ENCODE measurements at regions not wholly inside any gene's neighbourhood (a gene's known extent, or its start where the extent isn't known, plus 50 kb on each side); places are given as distances from the start of the nearest gene placed in this dataset.
"Not testable (repeated sequence)": the region's sequence is repeated elsewhere in the genome, so short reads cannot be mapped to it uniquely, and the experiment has no call there.

DNA sequence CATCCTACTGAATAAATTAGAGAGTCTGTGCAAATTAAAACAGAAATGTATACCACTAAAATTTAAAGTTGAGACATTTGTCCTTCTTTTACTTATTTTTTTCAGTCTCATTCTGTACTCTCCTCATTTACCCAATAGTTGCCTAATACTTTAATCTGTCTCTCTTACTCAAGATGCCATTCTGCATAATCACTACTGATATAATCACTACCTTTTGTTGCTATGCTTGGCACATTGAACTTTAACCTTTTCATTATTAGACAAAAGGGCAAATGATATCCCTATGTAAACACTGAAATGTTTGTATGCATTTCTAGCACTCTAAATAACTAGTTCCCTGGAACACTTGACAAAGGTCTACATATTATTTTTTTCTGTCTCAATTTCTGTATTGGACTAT, 1108.3 kb upstream of the FLRT2 start:
- DNase-seq (ENCODE audit: low read depth): no peak

DNA sequence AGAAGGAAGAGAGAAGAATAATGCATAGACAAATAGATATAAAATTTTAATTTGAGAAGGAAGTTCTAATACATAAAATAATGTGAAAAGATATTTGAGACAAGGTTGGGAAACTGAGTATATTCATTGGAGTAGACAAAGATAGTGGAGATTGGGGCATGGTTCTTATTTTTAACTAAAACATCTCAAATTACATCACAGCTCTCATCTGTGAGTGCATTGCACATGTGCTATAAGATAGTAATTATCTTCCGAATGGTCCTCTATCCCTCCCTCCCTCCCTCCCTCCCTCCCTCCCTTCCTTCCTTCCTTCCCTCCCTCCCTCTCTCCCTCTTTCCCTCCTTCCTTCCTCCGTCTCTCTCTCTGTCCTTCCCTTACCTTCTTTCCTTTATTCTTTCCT, 1104.0 kb upstream of the FLRT2 start:
- no peak for DNase-seq (ENCODE audit: low read depth)

DNA sequence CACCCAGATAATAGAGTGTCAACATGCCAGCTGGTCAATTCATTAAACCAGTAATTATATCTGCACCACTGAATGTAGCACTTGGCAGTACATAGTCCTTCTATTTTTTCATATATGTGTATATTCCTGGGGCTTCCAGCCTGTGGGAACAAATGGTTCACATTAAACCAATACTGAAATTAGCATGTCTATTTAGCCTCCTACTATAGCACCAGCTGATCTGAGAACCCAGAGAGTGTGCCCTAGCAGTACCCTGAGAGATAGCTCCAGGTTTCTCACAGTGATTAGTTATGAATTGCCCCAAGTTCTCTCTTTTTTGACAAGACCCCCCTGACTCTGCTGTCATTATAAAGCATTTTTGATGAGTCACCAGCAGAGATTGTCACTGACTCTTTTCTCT, 1097.3 kb upstream of the FLRT2 start:
- no peak for DNase-seq (ENCODE audit: low read depth)

DNA sequence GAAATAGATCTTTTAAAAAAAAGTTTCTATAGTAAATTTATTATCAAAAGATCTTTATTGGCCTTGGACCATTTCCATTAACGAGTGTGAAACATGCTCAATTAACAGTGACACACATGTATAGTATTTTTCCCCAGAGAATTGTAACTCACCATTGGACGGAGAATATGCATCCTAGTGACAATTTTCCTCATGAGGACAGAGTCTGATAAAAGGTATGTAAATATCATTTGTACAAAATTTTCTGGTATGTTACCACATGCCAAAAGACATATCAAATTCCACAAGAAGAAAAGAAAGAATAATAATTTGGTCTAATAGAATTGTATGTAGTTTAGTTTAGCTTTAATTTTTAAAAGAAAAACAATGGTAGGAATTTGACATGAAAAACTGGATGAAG, 1096.0 kb upstream of the FLRT2 start:
- DNase-seq (ENCODE audit: low read depth): no peak

DNA sequence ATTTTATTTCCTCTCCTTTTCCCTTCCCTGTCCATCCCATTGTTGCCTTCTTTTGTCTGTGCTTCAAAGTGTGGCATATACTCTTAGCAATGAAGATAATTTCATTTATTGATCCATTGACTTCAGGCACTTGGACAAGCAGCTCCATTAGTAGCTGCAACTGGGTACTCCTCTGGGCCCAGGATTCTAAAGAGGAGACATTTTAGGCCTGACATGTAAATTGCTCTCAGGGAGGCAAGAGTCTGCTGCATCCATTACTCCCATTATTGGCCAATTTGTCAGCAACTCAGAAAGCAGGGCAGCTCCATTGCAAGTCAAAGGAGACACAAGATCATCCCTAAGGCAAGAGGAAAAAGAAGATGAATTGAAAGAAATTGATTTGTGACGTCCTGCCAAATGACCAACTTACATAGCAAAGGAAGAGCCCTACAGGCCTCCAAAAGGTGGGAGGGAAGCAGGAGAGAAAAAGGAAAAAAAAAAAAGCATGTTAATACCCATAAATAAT, 1094.1 kb upstream of the FLRT2 start:
- DNase-seq (ENCODE audit: low read depth): no peak

DNA sequence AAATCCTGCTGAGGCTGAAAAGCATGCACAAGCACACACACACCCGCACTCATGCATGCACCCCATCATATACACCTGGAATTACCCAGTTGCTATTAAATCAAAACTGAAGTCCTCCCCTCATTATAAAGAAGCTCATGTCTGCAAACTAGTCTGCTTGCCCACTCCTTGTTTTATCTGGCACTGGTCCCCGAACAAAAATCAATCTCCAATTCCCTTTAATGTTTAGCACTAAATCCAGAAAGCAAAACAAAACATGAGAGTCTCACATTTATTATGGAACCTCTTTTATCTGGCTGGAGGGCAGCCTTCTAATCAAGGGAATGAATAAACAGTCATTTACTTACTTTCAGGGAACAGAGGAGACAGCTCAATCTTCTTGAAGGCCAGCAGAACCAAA, 1093.4 kb upstream of the FLRT2 start:
- no peak for DNase-seq (ENCODE audit: low read depth)

DNA sequence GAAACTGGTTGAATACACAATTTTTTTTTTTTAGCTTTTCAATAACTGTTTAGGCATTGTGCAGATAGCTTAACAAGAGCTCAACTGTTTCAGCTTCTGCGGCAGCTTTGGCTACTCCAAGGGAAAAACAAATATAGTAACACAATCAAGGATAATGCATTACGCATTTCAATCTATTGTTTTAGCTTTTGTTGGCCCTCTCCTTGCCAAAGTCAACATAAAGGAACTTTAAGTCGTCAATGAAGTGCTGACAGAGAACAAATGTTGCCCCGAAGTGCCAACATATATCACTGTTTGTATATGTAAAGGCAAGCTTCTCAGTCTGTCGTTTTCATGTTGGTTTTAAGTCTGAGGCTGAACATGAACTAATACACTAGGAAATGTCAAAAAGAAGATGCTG, 1087.4 kb upstream of the FLRT2 start:
- no peak for DNase-seq (ENCODE audit: low read depth)

DNA sequence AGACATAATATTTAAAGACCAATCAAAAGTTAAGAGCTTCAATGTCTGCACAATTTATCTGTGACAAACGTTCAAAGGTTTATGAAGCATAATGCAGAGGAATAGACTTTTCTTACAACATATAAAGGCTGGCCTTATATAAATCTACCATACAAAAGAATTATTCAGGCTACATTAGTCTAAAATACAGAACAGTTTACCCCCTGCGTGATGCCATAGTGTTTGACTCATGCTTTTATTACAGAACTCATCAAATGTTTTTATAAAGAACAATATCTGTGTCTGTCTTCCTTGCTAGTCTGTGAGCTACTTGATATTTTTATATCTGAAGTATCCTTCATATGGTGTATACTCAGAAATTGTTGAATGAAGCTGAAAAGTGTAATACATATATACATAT, 1084.5 kb upstream of the FLRT2 start:
- DNase-seq (ENCODE audit: low read depth): no peak

DNA sequence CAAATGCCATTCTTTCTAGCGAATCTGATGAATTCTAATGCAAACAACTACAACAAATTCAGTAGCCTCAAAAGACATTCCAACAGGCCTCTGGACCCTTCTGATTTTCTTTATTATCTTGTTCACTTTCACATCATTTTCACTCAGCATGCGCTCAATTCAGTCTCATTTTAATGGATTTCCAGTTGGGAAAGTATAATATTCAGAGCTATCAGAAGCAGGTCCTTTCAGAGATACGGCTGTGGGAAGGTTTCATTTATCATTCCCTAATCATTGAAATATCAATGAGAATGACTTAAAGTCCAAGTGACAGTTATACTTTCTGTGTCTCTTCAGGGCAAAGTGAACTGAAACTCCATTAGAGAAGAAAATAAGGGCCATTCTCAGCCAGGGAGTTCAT, 1083.7 kb upstream of the FLRT2 start:
- DNase-seq (ENCODE audit: low read depth): no peak

DNA sequence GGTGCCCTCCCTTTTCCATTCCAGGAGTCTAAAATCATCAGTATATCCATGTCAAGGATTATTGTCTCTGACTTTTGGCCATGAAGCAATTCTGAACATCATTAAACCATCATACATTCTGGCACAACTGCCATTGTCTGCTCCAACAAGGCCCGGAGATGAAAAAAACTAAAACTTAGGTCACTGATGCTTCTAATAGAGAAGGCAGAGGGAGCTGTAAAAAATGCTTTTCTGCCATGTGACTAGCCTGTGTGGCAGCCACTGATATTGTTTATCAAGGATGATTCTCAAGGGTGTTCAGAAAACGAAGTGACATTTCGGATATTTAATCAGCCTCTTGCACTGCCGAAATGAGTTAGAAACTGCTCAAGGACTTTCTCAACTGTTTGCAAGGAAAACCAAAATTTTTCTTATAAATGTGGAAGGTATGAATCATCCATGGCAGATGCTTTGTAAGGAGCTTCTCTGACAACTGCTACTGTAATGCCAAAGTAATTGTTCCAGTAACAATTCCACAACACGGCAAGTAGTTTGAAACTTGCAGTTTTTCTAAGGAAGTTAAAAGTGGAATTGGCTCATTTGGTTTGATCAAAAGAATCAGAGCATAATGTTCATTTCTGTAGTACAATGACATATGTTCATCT, 1076.5 kb upstream of the FLRT2 start:
- DNase-seq (ENCODE audit: low read depth): no peak

DNA sequence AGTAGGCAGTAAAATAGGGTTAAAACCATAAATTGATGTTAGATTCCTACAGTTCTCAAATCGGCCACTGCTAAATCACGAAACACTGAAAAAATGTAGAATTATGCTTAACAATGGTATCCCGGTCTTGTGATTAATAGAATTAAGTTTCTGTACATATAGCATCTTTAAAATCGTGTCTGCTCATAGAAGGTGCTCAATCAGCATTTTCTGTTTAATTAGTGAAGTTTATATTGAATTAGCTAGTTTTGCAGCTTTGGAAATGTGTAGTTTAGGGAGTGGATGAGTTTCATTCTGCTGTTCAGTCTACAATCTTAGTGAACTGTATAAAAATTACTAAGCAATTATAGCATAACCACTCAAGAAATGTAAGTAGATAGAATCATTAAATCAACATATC, 1075.8 kb upstream of the FLRT2 start:
- DNase-seq (ENCODE audit: low read depth): no peak

DNA sequence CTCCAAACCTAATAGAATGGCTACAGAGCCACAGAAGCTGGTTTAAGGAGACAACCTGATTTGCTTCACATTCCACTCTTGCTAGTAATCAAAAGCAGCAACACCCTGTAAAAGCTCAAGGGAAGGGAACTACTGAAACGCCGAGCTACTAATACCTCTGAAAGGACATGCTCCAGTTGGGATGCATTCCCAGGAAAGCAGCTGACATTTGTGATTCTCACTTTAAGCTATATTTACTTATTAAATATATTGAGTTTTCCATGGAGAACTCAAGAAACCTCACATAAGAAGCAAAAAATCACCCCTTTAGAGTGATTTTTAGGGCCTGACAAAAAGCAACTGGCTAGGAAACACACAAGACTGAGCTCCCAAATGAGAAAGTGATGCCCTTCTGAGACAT, 1073.0 kb upstream of the FLRT2 start:
- no peak for DNase-seq (ENCODE audit: low read depth)

DNA sequence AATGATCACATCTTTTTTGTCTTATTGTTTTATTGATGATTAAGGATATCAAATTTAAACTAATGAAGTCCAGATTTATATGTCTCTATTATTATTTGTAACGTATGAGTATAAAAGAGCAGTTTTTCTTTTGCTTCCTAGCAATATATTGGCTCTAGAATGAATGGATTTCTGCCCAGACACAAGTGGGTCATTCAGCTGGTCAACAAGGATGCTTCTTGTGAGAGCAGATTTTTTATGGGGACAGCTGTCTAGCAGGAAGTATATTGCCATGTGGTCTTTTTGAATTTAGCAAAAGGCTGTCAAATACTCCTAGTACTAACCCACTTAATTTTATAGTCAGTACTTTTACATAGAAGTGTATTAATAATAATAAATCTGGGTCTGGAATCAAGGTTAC, 1071.1 kb upstream of the FLRT2 start:
- no peak for DNase-seq (ENCODE audit: low read depth)

DNA sequence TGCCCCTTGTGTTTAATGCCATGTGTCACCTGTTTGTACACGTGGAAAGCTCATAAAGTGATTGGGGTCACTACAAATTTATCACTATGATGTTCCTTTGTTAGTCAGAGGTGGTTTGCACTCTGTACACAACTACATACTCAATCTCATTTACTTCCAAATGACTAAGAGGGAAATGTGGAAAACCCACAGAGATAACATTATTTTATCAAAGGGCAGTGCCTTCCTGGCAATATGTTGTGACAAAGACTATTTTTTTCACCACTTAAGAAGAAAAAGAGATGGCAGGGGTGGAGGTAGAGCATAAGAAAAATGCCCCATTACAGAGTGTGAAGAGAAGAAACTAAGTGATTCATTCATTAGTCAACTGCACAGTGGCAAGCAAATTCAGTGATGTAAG, 1064.1 kb upstream of the FLRT2 start:
- DNase-seq (ENCODE audit: low read depth): no peak

DNA sequence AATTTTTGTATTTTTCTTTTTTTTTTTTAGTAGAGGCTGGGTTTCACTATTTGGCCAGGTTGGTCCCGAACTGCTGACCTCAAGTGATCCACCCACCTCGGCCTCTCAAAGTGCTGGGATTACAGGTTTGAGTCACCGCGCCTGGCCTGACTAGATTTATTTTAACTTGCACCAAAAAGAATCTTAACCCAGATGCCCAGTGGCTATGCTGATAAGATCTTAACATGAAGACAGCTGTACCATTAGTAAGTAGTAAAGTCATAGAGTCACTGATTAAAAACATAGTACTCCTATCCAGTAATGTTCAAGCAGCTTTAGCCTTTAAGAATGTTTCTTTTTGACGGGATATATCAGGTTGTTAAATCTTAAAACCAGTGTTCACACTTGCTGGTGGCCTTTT, 1061.8 kb upstream of the FLRT2 start:
- no peak for DNase-seq (ENCODE audit: low read depth)

DNA sequence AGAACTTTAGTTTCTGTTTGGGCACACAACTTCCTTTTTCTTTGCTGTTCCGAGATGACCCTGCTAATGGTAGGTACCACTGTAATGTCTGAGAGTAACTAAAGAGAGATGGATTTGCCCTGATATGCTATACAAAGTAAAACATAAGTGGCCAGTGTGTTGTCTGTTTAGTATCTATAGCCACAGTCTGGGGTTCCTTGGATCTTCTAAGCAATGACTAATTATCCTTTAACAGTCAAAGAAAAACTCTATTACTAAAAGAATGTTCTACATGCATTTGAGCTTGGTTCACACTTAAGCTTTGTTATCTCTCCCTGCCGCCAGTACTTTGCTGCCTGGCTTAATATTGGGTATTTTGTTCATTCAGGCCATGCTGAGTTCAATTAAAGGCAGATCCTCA, 1051.9 kb upstream of the FLRT2 start:
- DNase-seq (ENCODE audit: low read depth): no peak

DNA sequence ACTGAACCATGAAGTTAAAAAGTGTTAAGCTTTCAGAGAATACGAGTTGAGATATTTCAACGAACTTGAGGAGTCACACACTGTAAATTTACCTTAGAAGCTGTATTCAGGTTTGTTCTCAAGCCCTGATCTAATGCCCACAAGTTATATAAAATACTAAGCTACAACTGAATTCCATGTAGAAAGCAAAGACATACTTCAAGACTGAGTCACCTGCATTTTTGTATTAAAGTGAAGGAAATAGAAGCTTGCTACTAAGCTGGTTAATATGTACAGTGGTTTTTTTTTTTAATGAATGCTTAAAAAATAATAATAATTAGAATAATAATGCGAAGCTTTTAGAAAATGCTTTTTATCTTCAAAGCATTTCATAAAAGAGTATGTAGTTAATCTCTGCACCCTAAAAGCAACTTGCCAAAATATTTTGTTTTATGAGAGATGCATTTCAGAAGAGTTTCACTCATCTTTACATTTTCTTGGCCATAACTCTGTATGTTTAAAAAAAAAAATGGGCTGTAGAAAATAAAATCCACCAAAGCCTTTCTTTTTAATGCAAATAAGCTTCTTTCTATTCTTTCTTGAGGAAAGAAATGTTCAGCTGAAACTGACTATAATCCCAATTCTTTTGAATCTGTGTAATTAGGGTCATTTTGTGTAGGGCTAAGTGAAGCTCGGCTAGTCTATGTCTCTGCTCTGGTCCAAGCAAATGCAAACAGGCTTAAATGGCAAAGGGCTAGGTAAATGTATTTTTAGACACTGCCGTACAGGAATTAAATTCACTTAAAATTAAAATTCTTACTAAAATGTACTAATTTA, 1047.5 kb upstream of the FLRT2 start:
- no peak for DNase-seq (ENCODE audit: low read depth)

DNA sequence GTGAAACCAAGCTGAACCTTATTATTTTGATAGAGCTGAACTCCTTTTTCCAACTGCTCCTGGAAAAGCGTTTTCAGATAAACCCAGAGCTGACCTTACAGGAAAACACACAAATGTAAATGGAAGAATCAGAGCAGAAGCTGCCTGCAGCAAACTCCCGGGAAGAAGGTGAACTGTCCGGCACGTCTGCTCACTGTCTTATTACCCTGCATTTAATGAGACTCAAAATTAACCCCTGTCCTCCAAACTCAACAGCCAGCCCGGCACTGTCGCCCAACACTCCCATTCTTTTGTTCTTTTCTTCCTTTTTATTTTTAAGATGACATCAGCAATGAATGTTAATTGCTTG, 1046.9 kb upstream of the FLRT2 start:
- DNase-seq (ENCODE audit: low read depth): no peak

DNA sequence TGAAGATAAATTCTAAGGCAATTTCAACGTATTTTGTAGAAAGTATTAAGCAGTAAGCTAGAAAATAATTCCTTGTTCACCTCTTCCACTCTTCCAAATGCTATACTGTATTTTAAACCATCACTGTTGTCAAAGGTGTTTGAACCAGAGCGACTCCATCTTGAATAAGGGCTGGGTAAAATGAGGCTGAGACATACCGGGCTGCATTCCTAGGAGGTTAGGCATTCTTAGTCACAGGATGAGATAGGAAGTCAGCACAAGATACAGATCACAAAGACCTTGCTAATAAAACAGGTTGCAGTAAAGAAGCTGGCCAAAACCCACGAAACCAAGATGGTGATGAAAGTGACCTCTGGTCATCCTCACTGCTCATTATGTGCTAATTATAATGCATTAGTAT, 1045.7 kb upstream of the FLRT2 start:
- not testable (repeated sequence) for DNase-seq (ENCODE audit: low read depth)

DNA sequence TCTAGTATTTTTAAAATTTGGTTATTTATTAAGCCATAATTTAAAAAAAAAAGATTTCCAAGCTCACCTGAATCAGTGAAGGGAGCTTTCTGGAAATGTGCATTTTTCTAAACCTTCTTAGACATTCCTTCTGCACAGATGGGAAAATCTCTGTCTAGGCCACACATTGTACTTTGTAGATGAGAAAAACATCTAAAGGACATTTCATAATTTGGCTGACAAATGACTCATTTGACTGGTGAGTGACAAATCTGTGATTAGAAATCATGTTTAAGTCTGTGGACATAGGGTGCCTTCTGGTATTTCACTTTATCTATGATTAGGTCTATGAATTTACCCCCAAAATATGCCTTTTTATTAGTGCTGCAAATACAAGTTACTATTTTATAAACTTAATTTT, 1044.9 kb upstream of the FLRT2 start:
- no peak for DNase-seq (ENCODE audit: low read depth)

DNA sequence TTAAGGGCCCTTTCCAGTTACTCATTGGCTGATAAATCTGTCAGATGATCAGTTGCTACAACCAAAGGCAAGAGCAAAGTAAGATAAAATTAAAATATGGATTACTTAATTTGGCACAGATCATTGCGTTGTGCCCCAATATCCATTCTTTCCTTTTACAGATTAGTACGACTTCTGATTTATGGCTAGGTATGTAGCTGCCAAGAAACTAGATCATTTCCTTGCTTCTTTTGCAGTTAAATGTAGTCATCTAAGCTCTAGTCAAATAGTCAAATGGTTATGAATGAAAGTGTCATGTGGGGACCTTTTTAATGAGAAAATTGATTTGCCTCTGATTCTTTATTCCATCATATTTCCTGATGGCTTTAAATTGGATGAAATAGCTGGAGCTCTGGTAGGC, 1039.9 kb upstream of the FLRT2 start:
- DNase-seq (ENCODE audit: low read depth): no peak

DNA sequence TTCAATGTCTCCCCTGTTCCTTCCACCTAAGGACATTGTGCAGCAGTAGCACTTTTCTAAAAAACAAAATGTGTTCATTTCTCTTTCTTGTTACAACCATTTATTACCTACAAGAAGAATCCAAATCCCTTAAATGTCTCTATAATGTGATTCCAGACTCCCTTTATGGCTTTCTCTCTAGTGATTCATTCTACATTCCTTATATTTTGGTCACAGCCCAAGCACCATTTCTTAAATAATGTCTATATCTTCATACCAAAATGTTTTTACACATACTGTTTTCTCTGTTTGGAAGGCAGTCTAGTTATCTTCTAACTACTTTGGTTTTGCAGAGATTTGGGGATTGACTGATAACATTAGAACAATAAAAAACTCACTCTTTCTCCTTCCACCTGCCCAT, 1037.3 kb upstream of the FLRT2 start:
- DNase-seq (ENCODE audit: low read depth): no peak

DNA sequence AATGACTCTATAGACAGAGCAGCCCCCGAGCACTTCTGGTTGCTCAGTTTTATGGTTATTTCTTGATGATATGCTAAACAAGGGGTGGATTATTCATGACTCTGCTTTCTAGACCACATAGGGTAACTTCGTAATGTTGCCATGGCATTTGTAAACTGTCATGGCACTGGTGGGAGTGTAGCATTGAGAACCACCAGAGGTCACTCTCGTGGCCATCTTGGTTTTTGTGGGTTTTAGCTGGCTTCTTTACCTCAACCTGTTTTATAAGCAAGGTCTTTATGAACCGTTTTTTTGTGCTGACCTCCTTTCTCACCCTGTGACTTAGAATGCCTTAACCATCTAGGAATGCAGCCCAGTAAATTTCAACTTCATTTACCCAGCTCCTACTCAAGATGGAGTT, 1036.2 kb upstream of the FLRT2 start:
- no peak for DNase-seq (ENCODE audit: low read depth)

DNA sequence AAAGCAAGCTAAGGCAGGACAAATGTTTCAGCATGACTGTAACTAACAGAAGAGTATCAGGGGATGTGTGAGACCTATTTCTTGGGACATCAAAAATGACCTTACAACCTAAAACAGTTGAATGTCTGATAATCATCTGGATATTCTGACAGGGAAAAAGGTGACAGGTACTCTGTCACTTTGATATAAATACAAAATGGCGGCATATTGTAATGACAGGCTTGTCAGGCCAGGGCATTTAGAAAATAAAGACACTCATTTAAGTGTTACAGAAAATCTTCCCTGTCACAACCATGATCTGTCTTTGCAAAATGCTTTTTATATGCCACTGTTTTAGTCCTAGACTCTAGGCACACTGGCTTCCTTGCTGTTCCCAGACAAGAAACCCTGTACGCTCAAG, 1033.3 kb upstream of the FLRT2 start:
- DNase-seq (ENCODE audit: low read depth): no peak

Data from Daoy (cell line).